ENCODE measurements at regions not wholly inside any gene's neighbourhood (a gene's known extent, or its start where the extent isn't known, plus 50 kb on each side); places are given as distances from the start of the nearest gene placed in this dataset.

- DNase-seq = no peak
- TF ChIP-seq, protein P1, sequence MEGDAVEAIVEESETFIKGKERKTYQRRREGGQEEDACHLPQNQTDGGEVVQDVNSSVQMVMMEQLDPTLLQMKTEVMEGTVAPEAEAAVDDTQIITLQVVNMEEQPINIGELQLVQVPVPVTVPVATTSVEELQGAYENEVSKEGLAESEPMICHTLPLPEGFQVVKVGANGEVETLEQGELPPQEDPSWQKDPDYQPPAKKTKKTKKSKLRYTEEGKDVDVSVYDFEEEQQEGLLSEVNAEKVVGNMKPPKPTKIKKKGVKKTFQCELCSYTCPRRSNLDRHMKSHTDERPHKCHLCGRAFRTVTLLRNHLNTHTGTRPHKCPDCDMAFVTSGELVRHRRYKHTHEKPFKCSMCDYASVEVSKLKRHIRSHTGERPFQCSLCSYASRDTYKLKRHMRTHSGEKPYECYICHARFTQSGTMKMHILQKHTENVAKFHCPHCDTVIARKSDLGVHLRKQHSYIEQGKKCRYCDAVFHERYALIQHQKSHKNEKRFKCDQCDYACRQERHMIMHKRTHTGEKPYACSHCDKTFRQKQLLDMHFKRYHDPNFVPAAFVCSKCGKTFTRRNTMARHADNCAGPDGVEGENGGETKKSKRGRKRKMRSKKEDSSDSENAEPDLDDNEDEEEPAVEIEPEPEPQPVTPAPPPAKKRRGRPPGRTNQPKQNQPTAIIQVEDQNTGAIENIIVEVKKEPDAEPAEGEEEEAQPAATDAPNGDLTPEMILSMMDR (IDR thresholded peaks at IDR 0.05) = no peak
Measured at GRCh38 chr14:38868399-38869290, 234.4 kb downstream of the SEC23A start.

GRCh38 chr14:38867561-38868150 lies 235.4 kb downstream of the SEC23A start:
- H3K4me1 ChIP-seq = peaks cover 9% of the 10 kb centered on the region
- H3K27ac ChIP-seq = no peak overlapping the region
- DNase-seq = peak; percentile 66
- intact Hi-C loops (cut with DNase I) = no loop called here
- H3K36me3 ChIP-seq = no peaks in the 10 kb centered on the region
- ATAC-seq = peak; percentile 94
- H3K4me3 ChIP-seq = no peak overlapping the region
- TF ChIP-seq, protein P1 (IDR thresholded peaks at IDR 0.05) = peak; percentile 88
- no peaks in the 10 kb centered on the region for H3K27me3 ChIP-seq
- no peaks in the 10 kb centered on the region for H3K9me3 ChIP-seq

More at GRCh38 chr14:38868399-38869290, 234.4 kb downstream of the SEC23A start:
- no peaks in the 10 kb centered on the region for H3K9me3 ChIP-seq
- peaks cover 9% of the 10 kb centered on the region for H3K4me1 ChIP-seq
- H3K36me3 ChIP-seq = no peaks in the 10 kb centered on the region
- intact Hi-C loops (cut with DNase I) = no loop called here
- ATAC-seq = peak; percentile 66
- no peak overlapping the region for H3K4me3 ChIP-seq
- peak overlapping the region; percentile 14 for H3K27ac ChIP-seq
- no peaks in the 10 kb centered on the region for H3K27me3 ChIP-seq

- H3K27me3 ChIP-seq = no peaks in the 10 kb centered on the region
- H3K27ac ChIP-seq = no peak overlapping the region
- TF ChIP-seq, protein P1 (IDR thresholded peaks at IDR 0.05) = no peak
- H3K36me3 ChIP-seq = no peaks in the 10 kb centered on the region
- ATAC-seq (no peak), DNase-seq (no peak)
- H3K4me3 ChIP-seq = no peak overlapping the region
- no peaks in the 10 kb centered on the region for H3K9me3 ChIP-seq
- peaks cover 9% of the 10 kb centered on the region for H3K4me1 ChIP-seq
- intact Hi-C loops (cut with DNase I) = no loop called here
Measured at GRCh38 chr14:38866461-38866860, 236.6 kb downstream of the SEC23A start.

DNA sequence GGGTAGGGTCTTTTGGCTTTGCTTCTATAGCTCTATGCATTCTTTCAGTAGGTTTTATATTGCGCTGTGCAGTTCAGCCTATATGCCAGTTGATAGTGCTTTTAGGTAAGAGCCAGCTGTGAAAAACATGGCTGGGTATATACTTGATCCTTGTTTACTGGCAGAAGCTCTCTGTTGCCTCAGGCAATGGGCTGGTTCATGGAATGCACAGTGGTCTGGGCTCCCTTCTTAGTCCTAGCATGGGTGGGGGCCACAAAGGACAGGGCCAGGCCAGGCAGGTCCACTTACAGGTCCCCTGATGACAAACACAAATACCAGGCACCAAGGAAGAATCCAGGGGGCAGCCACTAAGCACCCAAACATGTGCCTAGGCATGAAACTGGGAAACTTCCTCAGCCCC lies 240.7 kb downstream of the SEC23A start:
- no peak overlapping the region for H3K27ac ChIP-seq
- no peak for ATAC-seq
- H3K36me3 ChIP-seq = no peaks in the 10 kb centered on the region
- intact Hi-C loops (cut with DNase I) = no loop called here
- H3K9me3 ChIP-seq = no peaks in the 10 kb centered on the region
- TF ChIP-seq, protein P1 (IDR thresholded peaks at IDR 0.05) = no peak
- DNase-seq = no peak
- H3K4me3 ChIP-seq = no peak overlapping the region
- H3K4me1 ChIP-seq = peaks cover 3% of the 10 kb centered on the region
- H3K27me3 ChIP-seq = no peaks in the 10 kb centered on the region

GRCh38 chr14:38860530-38860929 lies 242.5 kb downstream of the SEC23A start:
- H3K27me3 ChIP-seq = no peaks in the 10 kb centered on the region
- TF ChIP-seq, protein P1 (IDR thresholded peaks at IDR 0.05) = no peak
- DNase-seq (no peak), ATAC-seq (no peak)
- H3K4me3 ChIP-seq = no peak overlapping the region
- H3K9me3 ChIP-seq = no peaks in the 10 kb centered on the region
- H3K27ac ChIP-seq = no peak overlapping the region
- no peaks in the 10 kb centered on the region for H3K36me3 ChIP-seq
- intact Hi-C loops (cut with DNase I) = no loop called here
- no peaks in the 10 kb centered on the region for H3K4me1 ChIP-seq
